ENCODE measurements at regions not wholly inside any gene's neighbourhood (a gene's known extent, or its start where the extent isn't known, plus 50 kb on each side); places are given as distances from the start of the nearest gene placed in this dataset.

DNA sequence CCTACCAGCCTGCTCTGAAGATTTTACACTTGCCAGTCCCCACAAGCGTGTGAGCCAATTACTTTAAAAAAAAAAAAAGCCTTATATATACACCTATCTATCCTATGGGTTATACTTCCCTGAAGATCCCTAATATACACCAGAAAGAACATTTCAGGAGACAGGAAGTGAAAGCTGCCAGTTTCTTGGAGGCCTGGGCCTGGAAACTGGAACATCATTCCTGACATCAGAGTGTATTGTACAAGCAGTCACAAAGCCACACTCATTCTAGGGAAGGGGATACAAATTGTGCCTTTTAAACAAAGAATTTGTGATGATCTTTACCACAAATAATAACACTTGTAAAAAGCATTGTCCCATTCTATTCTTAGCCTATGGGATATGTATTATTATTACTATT lies 98.3 kb upstream of the FBN2 start:
- Histone ChIP-seq H3K4me1 (no peaks in the 10 kb centered on the region), H3K36me3 (no peaks in the 10 kb centered on the region), H3K27ac (no peak overlapping the region), H3K27me3 (no peaks in the 10 kb centered on the region), H3K9me3 (no peaks in the 10 kb centered on the region), H3K4me3 (no peak overlapping the region)
- TF ChIP-seq, protein P1, sequence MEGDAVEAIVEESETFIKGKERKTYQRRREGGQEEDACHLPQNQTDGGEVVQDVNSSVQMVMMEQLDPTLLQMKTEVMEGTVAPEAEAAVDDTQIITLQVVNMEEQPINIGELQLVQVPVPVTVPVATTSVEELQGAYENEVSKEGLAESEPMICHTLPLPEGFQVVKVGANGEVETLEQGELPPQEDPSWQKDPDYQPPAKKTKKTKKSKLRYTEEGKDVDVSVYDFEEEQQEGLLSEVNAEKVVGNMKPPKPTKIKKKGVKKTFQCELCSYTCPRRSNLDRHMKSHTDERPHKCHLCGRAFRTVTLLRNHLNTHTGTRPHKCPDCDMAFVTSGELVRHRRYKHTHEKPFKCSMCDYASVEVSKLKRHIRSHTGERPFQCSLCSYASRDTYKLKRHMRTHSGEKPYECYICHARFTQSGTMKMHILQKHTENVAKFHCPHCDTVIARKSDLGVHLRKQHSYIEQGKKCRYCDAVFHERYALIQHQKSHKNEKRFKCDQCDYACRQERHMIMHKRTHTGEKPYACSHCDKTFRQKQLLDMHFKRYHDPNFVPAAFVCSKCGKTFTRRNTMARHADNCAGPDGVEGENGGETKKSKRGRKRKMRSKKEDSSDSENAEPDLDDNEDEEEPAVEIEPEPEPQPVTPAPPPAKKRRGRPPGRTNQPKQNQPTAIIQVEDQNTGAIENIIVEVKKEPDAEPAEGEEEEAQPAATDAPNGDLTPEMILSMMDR (IDR thresholded peaks at IDR 0.05), result no peak
- no peak for TF ChIP-seq POLR2A (IDR thresholded peaks at IDR 0.05)
- ATAC-seq (no peak), DNase-seq (no peak)
- WGBS (ENCODE audit: insufficient coverage, low coverage, low lambda C conversion rate, missing lambda C conversion rate), result 60% methylated on average over 1 of the region's 1 CpG
- intact Hi-C loops (cut with DNase I), result no loop called here

DNA sequence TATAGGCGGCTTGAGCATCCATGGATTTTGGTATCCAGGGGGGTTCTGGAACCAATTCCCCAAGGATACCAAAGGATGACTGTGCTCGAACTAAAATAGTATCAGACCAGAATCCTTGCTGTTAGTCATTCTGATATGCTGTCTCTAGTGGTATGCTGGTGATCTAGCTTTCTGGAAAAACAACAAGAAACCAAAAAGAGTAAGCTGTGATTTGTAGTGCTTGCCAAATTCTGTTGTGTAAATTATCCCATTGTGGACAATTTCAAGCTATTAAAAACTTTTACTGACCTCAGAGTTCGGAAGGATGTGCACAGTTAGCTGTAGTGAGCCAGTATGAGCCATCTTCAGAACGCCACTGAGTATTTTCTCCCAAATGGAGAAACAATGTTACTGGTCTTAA lies 99.0 kb upstream of the FBN2 start:
- intact Hi-C loops (cut with DNase I), result no loop called here
- Histone ChIP-seq H3K4me3 (no peak overlapping the region), H3K9me3 (no peaks in the 10 kb centered on the region), H3K4me1 (no peaks in the 10 kb centered on the region), H3K27me3 (no peaks in the 10 kb centered on the region), H3K36me3 (no peaks in the 10 kb centered on the region), H3K27ac (no peak overlapping the region)
- ATAC-seq, result no peak
- WGBS (ENCODE audit: insufficient coverage, low coverage, low lambda C conversion rate, missing lambda C conversion rate), result 48% methylated on average over 4 of the region's 4 CpGs
- TF ChIP-seq POLR2A (IDR thresholded peaks at IDR 0.05), result no peak
- TF ChIP-seq, protein P1 (IDR thresholded peaks at IDR 0.05), result no peak
- DNase-seq, result no peak

DNA sequence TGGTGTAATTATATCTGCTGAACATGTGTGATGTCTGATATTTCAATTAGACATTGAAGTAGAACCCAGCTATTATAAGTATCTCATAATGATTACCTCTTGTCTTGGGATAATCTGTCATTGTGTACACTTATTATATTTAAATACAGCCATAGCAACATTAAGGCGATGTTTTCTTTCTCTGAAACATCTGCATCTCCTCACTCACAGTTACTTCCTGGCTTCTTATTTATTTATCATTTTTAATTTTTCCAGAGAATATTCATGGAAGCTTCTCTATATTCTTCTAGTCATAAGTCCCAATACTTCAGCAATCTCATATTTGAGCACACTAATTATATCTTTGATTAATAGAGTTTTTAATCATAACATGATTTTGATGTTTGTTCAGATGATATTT lies 103.8 kb upstream of the FBN2 start:
- no peak overlapping the region for H3K27ac ChIP-seq
- H3K9me3 ChIP-seq, result no peaks in the 10 kb centered on the region
- no peaks in the 10 kb centered on the region for H3K4me1 ChIP-seq
- no peaks in the 10 kb centered on the region for H3K36me3 ChIP-seq
- intact Hi-C loops (cut with DNase I), result no loop called here
- DNase-seq, result no peak
- ATAC-seq, result no peak
- TF ChIP-seq POLR2A (IDR thresholded peaks at IDR 0.05), result no peak
- TF ChIP-seq, protein P1 (IDR thresholded peaks at IDR 0.05), result no peak
- no peak overlapping the region for H3K4me3 ChIP-seq
- WGBS (ENCODE audit: insufficient coverage, low coverage, low lambda C conversion rate, missing lambda C conversion rate), result 58% methylated on average over 1 of the region's 1 CpG
- no peaks in the 10 kb centered on the region for H3K27me3 ChIP-seq

DNA sequence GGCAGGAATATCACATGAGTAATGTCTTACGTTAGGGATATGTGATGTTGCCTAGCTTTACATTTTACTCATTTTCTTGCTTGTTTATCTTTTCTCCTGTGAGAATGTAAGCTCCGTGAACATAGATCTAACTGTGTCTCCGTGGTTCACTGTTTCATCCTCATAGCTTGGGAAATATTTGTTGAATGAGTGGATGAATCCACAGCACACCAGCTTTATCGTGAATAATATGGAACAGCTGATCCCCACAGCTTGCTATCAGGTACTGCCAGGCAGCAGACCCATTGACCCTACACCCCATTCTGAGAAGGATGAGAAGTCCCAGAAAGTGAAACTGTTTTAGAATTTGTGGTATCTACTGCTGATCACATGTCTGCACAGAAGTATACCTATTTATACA lies 106.8 kb upstream of the FBN2 start:
- 36% methylated on average over 3 of the region's 4 CpGs for WGBS (ENCODE audit: insufficient coverage, low coverage, low lambda C conversion rate, missing lambda C conversion rate)
- H3K9me3 ChIP-seq, result no peaks in the 10 kb centered on the region
- H3K27ac ChIP-seq, result no peak overlapping the region
- ATAC-seq (no peak), DNase-seq (no peak)
- no peak for TF ChIP-seq POLR2A (IDR thresholded peaks at IDR 0.05)
- TF ChIP-seq, protein P1 (IDR thresholded peaks at IDR 0.05), result no peak
- no peaks in the 10 kb centered on the region for H3K27me3 ChIP-seq
- H3K4me3 ChIP-seq, result no peak overlapping the region
- intact Hi-C loops (cut with DNase I), result no loop called here
- no peaks in the 10 kb centered on the region for H3K36me3 ChIP-seq
- H3K4me1 ChIP-seq, result no peaks in the 10 kb centered on the region

DNA sequence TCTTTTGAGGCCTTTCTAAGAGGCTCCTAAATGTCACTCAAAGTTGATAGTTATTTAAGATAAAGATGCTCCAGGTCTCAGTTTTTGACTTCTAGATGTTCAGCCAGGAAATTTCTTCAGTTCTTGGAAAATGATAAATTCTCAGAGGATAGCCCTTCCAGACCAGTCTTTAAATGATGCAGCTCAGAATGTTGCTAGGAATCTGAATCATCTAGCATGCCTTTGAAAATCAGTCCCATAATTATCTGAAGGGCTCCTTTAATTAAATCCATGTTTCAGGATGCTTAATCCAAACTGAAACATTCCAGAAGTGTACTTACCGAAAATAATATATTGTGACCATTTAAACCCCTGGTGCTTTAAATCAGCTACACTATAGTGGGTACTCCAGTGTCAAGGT lies 107.5 kb upstream of the FBN2 start:
- Histone ChIP-seq H3K4me3 (no peak overlapping the region), H3K9me3 (no peaks in the 10 kb centered on the region), H3K36me3 (no peaks in the 10 kb centered on the region), H3K27ac (no peak overlapping the region), H3K4me1 (no peaks in the 10 kb centered on the region), H3K27me3 (no peaks in the 10 kb centered on the region)
- TF ChIP-seq POLR2A (IDR thresholded peaks at IDR 0.05), result no peak
- TF ChIP-seq, protein P1 (IDR thresholded peaks at IDR 0.05), result no peak
- intact Hi-C loops (cut with DNase I), result no loop called here
- WGBS (ENCODE audit: insufficient coverage, low coverage, low lambda C conversion rate, missing lambda C conversion rate), result 25% methylated on average over 1 of the region's 1 CpG
- no peak for DNase-seq
- ATAC-seq, result no peak
